Vagina (tissue), 2 donors: ENCODE measurements at regions not wholly inside any gene's neighbourhood (a gene's known extent, or its start where the extent isn't known, plus 50 kb on each side); places are given as distances from the start of the nearest gene placed in this dataset.

Source experiments
- DNase-seq, 2 donors: peaks; one replicate each; pipeline ENCODE4 v3.0.0-alpha.2; 2017; ENCODE audit errors: extremely low spot score in 2 of 2
- H3K27ac ChIP-seq: fragments of 200-600 bp; sonication (generic); one replicate; pipeline ENCODE4 v1.5.1; 2019
- H3K27me3 ChIP-seq: fragments of 200-600 bp; sonication (generic); one replicate; pipeline ENCODE4 v1.5.1; 2019
- H3K36me3 ChIP-seq, 2 donors: fragments of 200-600 bp; sonication (generic); one replicate each; pipeline ENCODE4 v1.5.1; 2017 to 2019
- H3K4me1 ChIP-seq: fragments of 200-600 bp; sonication (generic); one replicate; pipeline ENCODE4 v1.5.1; 2019
- H3K4me3 ChIP-seq, 2 donors: fragments of 200-600 bp; sonication (generic); 1 replicate in 1 of 2; 2 replicates in 1 of 2; pipeline ENCODE4 v1.5.1; 2016 to 2019
- H3K9me3 ChIP-seq: fragments of 200-600 bp; sonication (generic); one replicate; pipeline ENCODE4 v1.5.1; 2019
- POLR2A ChIP-seq, 2 donors: fragments of 450-650 bp; IDR thresholded peaks; one replicate each; pipeline ENCODE4 v1.6.1; 2017; ENCODE audit warnings: antibody characterized with exemption in 2 of 2, mild to moderate bottlenecking in 2 of 2, moderate library complexity in 2 of 2
- POLR2AphosphoS5 ChIP-seq, 2 donors: sonication (generic); formaldehyde crosslinking; IDR thresholded peaks; one replicate each; pipeline ENCODE4 v1.9.0; 2017; ENCODE audit warnings: antibody characterized with exemption in 2 of 2, mild to moderate bottlenecking in 2 of 2, low read depth in 1 of 2; ENCODE audit not compliant: insufficient read depth in 1 of 2
- intact Hi-C: fragments of 100-400 bp; cut with DNase I; formaldehyde crosslinking; loops from one replicate; pipeline ENCODE4 v1.15.1; 2023
- TF ChIP-seq, protein P1 (sequence below), 3 experiments: fragments of 450-650 bp in 2 of 3; fragments of 200-600 bp in 1 of 3; sonication (generic) in 1 of 3; IDR thresholded peaks; one replicate each; pipeline ENCODE4 v1.5.1; 2017 to 2019; ENCODE audit warnings: antibody characterized with exemption in 3 of 3, mild to moderate bottlenecking in 2 of 3, moderate library complexity in 2 of 3

DNA sequence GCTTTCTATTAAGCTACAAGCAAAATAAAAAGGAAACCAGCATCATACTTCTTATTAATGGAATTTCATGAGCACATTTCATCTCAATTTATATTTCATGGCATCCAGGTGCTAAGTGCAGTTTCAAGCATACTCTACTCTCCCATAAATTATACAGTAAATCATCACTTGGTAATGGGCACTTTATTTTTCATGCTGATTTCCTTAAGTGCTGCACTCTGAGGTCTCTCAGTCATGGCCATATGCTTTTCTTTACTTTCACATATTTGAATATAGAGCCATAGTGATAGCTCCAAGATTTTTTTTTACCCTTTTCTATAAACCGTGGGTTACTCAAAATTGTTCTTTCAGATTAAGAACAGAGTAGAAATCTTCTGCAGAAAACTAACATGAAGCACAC is 1505.7 kb upstream of the CADM2 start:
- H3K4me1 ChIP-seq: no peaks in the 10 kb centered on the region
- DNase-seq: no peak
- intact Hi-C loops: no loop called here
- H3K36me3 ChIP-seq: no peaks in the 10 kb centered on the region
- no peak overlapping the region for H3K4me3 ChIP-seq
- H3K27ac ChIP-seq: no peak overlapping the region
- TF ChIP-seq, protein P1, sequence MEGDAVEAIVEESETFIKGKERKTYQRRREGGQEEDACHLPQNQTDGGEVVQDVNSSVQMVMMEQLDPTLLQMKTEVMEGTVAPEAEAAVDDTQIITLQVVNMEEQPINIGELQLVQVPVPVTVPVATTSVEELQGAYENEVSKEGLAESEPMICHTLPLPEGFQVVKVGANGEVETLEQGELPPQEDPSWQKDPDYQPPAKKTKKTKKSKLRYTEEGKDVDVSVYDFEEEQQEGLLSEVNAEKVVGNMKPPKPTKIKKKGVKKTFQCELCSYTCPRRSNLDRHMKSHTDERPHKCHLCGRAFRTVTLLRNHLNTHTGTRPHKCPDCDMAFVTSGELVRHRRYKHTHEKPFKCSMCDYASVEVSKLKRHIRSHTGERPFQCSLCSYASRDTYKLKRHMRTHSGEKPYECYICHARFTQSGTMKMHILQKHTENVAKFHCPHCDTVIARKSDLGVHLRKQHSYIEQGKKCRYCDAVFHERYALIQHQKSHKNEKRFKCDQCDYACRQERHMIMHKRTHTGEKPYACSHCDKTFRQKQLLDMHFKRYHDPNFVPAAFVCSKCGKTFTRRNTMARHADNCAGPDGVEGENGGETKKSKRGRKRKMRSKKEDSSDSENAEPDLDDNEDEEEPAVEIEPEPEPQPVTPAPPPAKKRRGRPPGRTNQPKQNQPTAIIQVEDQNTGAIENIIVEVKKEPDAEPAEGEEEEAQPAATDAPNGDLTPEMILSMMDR (IDR thresholded peaks at IDR 0.05): no peak
- no peak for TF ChIP-seq POLR2AphosphoS5 (IDR thresholded peaks at IDR 0.05; ENCODE audit: insufficient read depth in 1 of 2, low read depth in 1 of 2)
- no peak for TF ChIP-seq POLR2A (IDR thresholded peaks at IDR 0.05)
- H3K9me3 ChIP-seq: no peaks in the 10 kb centered on the region
- H3K27me3 ChIP-seq: no peaks in the 10 kb centered on the region

DNA sequence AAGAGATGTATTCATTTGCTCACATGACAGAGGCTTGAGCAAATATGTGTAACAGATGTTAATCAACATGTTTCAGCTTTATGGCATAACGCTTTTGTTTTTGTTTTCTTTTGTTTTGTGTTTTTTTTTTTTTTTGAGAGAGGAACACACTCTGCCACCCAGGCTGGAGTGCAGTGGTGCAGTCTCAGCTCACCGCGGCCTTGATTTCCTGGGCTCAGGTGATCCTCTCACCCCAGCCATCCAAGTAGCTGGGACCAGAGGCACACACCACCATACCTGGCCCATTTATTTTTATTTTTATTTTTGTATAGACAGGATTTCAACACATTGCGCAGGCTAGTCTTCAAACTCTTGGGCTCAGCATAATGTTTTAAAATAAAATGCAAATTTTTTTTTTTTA is 1504.4 kb upstream of the CADM2 start:
- no peaks in the 10 kb centered on the region for H3K4me1 ChIP-seq
- no peak overlapping the region for H3K4me3 ChIP-seq
- no peaks in the 10 kb centered on the region for H3K36me3 ChIP-seq
- intact Hi-C loops: no loop called here
- H3K27ac ChIP-seq: no peak overlapping the region
- TF ChIP-seq POLR2AphosphoS5 (IDR thresholded peaks at IDR 0.05; ENCODE audit: insufficient read depth in 1 of 2, low read depth in 1 of 2): no peak
- TF ChIP-seq POLR2A (IDR thresholded peaks at IDR 0.05): no peak
- TF ChIP-seq, protein P1 (IDR thresholded peaks at IDR 0.05): no peak
- no peaks in the 10 kb centered on the region for H3K27me3 ChIP-seq
- DNase-seq: no peak
- no peaks in the 10 kb centered on the region for H3K9me3 ChIP-seq

DNA sequence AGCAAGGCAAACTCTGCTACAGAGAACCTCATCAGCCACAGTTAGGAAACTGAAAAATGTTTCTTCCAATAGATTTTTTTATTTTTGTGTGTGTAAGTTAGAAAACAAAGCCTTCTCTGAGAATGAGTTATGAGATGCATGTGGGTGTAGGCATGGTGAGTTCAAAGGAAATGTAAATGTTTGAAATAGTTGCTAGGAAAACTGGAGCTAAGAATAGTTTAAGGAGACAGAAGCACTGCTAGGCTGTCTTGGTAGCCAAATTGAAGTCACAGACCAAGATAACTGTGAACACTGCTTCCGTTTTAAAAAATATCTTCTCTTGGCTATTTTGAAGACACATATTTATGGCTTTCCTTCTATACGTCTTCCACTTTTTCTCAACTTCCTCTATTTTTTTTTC is 1501.2 kb upstream of the CADM2 start:
- TF ChIP-seq, protein P1 (IDR thresholded peaks at IDR 0.05): no peak
- TF ChIP-seq POLR2AphosphoS5 (IDR thresholded peaks at IDR 0.05; ENCODE audit: insufficient read depth in 1 of 2, low read depth in 1 of 2) (no peak), POLR2A (IDR thresholded peaks at IDR 0.05) (no peak)
- H3K4me3 ChIP-seq: no peak overlapping the region
- H3K27ac ChIP-seq: no peak overlapping the region
- no peaks in the 10 kb centered on the region for H3K4me1 ChIP-seq
- H3K27me3 ChIP-seq: no peaks in the 10 kb centered on the region
- no peak for DNase-seq
- H3K9me3 ChIP-seq: no peaks in the 10 kb centered on the region
- intact Hi-C loops: no loop called here
- H3K36me3 ChIP-seq: no peaks in the 10 kb centered on the region

DNA sequence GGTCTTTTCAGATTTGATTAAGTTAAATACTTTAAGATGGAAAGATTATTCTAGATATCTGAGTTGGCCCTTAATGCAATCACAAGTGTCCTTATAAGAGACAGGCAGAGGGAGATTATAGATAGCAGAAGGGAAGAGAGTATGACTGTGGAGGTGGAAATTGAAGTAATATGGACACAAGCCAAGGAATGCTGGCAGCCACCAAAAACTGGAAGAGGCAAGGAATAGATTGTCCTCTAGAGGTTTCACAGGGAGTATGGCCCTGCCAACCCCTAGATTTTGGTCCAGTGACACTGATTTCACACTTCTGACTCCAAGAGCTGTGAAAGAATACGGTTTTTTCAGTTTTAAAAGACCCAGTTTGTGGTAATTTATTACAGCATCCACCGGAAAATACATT is 1498.7 kb upstream of the CADM2 start:
- intact Hi-C loops: no loop called here
- DNase-seq: no peak
- H3K4me3 ChIP-seq: no peak overlapping the region
- no peak overlapping the region for H3K27ac ChIP-seq
- TF ChIP-seq POLR2A (IDR thresholded peaks at IDR 0.05) (no peak), POLR2AphosphoS5 (IDR thresholded peaks at IDR 0.05; ENCODE audit: insufficient read depth in 1 of 2, low read depth in 1 of 2) (no peak)
- TF ChIP-seq, protein P1 (IDR thresholded peaks at IDR 0.05): no peak
- H3K27me3 ChIP-seq: no peaks in the 10 kb centered on the region
- H3K9me3 ChIP-seq: no peaks in the 10 kb centered on the region
- H3K4me1 ChIP-seq: no peaks in the 10 kb centered on the region
- no peaks in the 10 kb centered on the region for H3K36me3 ChIP-seq

DNA sequence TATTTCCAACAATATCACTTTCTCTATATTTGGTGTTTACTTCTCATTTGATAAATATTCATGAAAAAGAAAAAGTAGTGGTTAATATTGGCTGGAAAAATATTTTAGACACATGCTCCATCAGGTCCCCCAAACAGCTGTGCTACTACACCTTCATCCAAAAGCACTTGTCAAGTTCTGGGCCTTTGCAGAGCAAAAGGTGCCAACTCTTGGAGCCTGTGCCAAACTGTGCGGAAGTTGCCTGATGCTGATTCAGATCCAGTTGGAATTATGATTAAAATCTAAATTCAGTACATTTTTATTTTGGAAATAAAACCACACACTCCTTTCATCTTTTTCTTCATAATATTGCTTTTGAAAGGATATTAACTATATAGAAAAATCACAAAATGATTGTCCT is 1497.4 kb upstream of the CADM2 start:
- no peaks in the 10 kb centered on the region for H3K4me1 ChIP-seq
- H3K27me3 ChIP-seq: no peaks in the 10 kb centered on the region
- DNase-seq: no peak
- H3K27ac ChIP-seq: no peak overlapping the region
- no peak overlapping the region for H3K4me3 ChIP-seq
- H3K9me3 ChIP-seq: no peaks in the 10 kb centered on the region
- TF ChIP-seq POLR2A (IDR thresholded peaks at IDR 0.05): no peak
- no peak for TF ChIP-seq POLR2AphosphoS5 (IDR thresholded peaks at IDR 0.05; ENCODE audit: insufficient read depth in 1 of 2, low read depth in 1 of 2)
- TF ChIP-seq, protein P1 (IDR thresholded peaks at IDR 0.05): no peak
- intact Hi-C loops: no loop called here
- no peaks in the 10 kb centered on the region for H3K36me3 ChIP-seq
